Neural cell (in vitro differentiated cells): ENCODE measurements at regions not wholly inside any gene's neighbourhood (a gene's known extent, or its start where the extent isn't known, plus 50 kb on each side); places are given as distances from the start of the nearest gene placed in this dataset.

ENCODE experiments used
- CTCF ChIP-seq: fragments of 450-650 bp; IDR thresholded peaks from 2 replicates; pipeline ENCODE4 v1.5.1; 2014; ENCODE audit warnings: antibody characterized with exemption, mild to moderate bottlenecking, moderate library complexity; ENCODE audit not compliant: poor library complexity, severe bottlenecking
- POLR2AphosphoS5 ChIP-seq: IDR thresholded peaks from 2 replicates; pipeline ENCODE4 v1.6.1; 2012
- REST ChIP-seq: IDR thresholded peaks from 2 replicates; pipeline ENCODE4 v1.6.1; 2012; ENCODE audit warnings: borderline replicate concordance

- TF ChIP-seq CTCF (no peak), POLR2AphosphoS5 (no peak), REST (no peak)
Measured at GRCh38 chr7:69439636-69440325, 158.5 kb upstream of the AUTS2 start.
